Sigmoid colon (tissue), 4 donors: ENCODE measurements at regions not wholly inside any gene's neighbourhood (a gene's known extent, or its start where the extent isn't known, plus 50 kb on each side); places are given as distances from the start of the nearest gene placed in this dataset.

Source experiments
- POLR2A ChIP-seq, 2 donors: fragments of 450-650 bp; IDR thresholded peaks; one replicate each; pipeline ENCODE4 v1.6.1; 2016; ENCODE audit warnings: antibody characterized with exemption in 2 of 2, mild to moderate bottlenecking in 2 of 2, moderate library complexity in 2 of 2
- POLR2AphosphoS5 ChIP-seq, 4 donors: sonication (generic); formaldehyde crosslinking; IDR thresholded peaks; one replicate each; pipeline ENCODE4 v1.6.1; 2017; ENCODE audit warnings: antibody characterized with exemption in 4 of 4

GRCh38 chr1:22398656-22399420, 52.8 kb upstream of the ZBTB40 start:
- TF ChIP-seq POLR2A (IDR thresholded peaks at IDR 0.05), result no peak
- TF ChIP-seq POLR2AphosphoS5 (IDR thresholded peaks at IDR 0.05), result no peak
